GM12891 (cell line): ENCODE measurements at regions not wholly inside any gene's neighbourhood (a gene's known extent, or its start where the extent isn't known, plus 50 kb on each side); places are given as distances from the start of the nearest gene placed in this dataset.

Experiments used
- POLR2AphosphoS5 ChIP-seq: IDR thresholded peaks from 2 replicates; pipeline ENCODE4 v1.6.1; 2011; ENCODE audit warnings: low read depth, low read length, control low read depth
- SPI1 ChIP-seq: IDR thresholded peaks from 2 replicates; pipeline ENCODE4 v1.6.1; 2011; ENCODE audit warnings: low read depth, low read length, control low read depth

GRCh38 chr14:104458845-104459244, 120.7 kb upstream of the C14orf180 start:
- no peak for TF ChIP-seq POLR2AphosphoS5
- no peak for TF ChIP-seq SPI1
